ENCODE measurements at regions not wholly inside any gene's neighbourhood (a gene's known extent, or its start where the extent isn't known, plus 50 kb on each side); places are given as distances from the start of the nearest gene placed in this dataset.

DNA sequence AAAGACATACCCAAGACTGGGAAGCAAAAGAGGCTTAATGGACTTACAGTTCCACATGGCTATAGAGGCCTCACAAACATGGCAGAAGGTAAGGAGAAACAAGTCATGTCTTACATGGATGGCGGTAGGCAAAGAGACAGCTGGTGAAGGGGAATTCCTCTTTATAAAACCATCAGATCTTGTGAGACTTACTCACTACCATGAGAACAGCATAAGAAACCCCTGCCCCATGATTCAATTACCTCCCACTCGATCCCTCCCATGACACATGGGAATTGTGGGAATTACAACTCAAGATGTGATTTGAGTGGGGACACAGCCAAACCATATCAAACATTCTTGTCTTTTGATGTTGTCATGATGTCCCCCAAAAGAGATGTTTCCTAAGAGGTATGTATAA, 103.3 kb downstream of the DUSP10 start:
- no peak for DNase-seq

DNA sequence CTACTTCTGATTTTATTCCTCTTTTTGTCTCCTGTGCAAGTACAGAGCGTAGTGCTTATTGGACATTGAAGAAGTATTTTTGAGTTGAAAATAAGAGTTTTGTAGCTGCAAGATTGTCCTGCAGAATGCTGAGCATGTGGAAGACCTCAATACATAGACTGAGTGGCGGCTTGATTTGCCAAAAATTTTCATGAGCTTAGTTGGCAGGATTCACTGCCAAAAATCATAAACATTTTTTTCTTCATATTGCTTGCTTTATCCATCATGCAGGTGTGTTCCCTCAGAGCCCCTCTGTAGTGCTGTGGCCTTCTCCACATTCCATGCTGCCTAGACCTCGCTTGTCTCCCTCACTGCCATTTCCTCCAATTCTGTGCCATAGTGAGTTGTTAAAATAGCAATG, 100.1 kb downstream of the DUSP10 start:
- peak in 1 of 2 experiments; percentile 15 for DNase-seq

DNA sequence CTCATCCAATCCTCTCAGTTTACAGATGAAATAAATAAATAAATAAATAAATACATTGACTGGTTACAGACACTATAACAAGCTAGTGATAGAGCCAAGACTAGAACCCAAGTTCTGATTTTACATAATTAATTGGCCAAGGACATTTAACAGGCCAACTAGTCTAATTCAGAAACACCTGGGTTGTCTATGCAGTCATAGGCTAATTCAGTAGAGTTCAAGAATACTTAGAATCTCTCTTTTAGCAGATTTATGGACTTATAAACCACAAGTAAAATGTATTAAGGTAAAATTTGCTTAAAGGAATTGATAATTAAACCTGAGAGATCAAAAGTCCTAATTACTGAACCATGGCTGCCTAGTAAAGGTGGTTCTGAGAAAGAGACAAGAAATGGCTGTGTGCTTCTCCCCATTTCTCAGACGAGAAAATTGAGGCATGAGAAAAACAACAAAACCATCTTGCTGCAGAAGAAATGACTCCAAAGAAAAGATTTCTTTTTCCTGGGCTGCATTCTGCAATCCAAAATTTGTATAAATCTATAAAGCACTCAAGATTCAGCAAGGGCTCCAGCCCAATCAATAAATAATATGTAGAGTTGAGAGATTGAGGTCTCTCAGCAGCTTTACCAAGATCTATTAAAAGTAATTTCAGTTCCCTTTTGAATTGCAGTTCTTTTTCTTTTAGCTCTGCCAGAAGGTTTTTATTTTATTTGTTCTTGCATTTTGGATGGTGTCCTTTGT, 98.3 kb downstream of the DUSP10 start:
- DNase-seq, result no peak

DNA sequence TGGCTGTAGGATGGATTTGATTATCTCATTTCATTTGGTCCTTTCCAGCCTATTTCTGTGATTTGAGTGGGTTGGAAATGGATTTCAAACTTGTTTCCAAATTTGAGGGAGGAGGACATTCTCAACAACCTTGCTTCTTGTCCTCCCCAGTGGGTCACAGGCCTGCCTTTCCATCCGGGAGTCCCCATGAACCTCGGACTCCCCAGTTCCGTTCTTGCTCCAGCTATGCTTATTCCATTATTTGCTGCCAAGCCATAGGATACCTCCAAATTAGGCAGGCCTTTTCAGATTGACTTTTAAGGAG, 97.8 kb downstream of the DUSP10 start:
- DNase-seq, result no peak

DNA sequence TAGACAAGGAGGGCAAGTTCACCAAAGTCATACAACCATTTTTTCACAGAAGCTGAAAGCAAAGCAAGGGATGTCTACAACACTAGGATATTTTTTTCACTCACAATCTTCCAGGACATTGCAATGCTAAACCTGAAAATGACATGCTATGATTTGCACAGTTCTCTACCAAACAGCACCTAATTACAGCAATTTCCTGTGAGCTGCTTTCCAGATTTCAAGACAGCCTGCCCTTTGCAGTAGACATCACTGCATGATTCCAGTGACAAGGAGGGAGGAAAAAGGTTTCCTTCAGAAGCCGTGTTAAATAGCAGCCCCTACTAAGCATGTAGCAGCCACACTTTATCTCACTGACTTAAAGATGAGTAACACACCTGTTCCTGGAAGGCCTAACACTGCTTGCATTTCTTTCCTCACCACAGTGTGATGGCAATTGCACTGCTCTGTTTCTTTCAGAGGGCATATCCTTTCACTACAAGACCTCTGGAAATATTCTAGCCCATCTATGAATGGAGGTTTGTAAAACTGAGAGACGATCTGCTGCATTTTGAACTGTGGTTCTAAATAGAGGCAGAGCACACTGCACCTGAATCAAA, 97.1 kb downstream of the DUSP10 start:
- DNase-seq, result no peak

DNA sequence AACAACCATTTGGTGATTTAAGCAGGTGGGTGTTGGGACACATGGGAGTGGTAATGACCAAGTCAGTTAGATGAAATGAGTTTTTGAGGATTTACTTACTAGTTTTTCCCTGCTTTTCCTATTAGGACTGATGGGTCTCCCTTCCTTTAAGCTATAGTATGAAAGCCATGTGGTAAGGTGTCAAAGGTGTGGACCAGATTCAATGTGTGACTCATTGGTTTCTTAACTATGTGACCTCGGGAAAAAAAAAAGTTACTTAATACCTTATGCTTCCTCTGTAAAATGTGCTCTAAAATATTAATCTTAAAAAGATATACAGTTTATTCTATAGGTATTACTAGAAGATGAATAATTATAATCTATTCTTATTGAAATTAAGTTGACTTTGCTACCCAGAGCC, 93.7 kb downstream of the DUSP10 start:
- no peak for DNase-seq
